HG03095 (cell line): ENCODE measurements at regions not wholly inside any gene's neighbourhood (a gene's known extent, or its start where the extent isn't known, plus 50 kb on each side); places are given as distances from the start of the nearest gene placed in this dataset.
"Not testable (repeated sequence)": the region's sequence is repeated elsewhere in the genome, so short reads cannot be mapped to it uniquely, and the experiment has no call there.

Experiments
- ATAC-seq: cut with Tn5 transposase; IDR thresholded peaks from one replicate; pipeline ENCODE4 v1.9.1; 2021; ENCODE audit warnings: moderate library complexity; ENCODE audit not compliant: unreplicated experiment

- ATAC-seq, result not testable (repeated sequence)
Measured at GRCh38 chr7:86375602-86376001, 268.1 kb upstream of the GRM3 start.

- no peak for ATAC-seq
Measured at GRCh38 chr7:86372262-86372661, 271.4 kb upstream of the GRM3 start.

- no peak for ATAC-seq
Measured at GRCh38 chr7:86366946-86367345, 276.8 kb upstream of the GRM3 start.

- ATAC-seq, result not testable (repeated sequence)
Measured at GRCh38 chr7:86340407-86340806, 303.3 kb upstream of the GRM3 start.

GRCh38 chr7:86339051-86339450, 304.7 kb upstream of the GRM3 start:
- ATAC-seq, result no peak

GRCh38 chr7:86328801-86329433, 314.8 kb upstream of the GRM3 start:
- no peak for ATAC-seq

GRCh38 chr7:86326847-86327246, 316.9 kb upstream of the GRM3 start:
- ATAC-seq, result no peak

- ATAC-seq, result no peak
Measured at GRCh38 chr7:86320889-86321288, 322.8 kb upstream of the GRM3 start.

GRCh38 chr7:86320341-86320740, 323.4 kb upstream of the GRM3 start:
- ATAC-seq, result no peak

- ATAC-seq, result no peak
Measured at GRCh38 chr7:86313842-86314241, 329.9 kb upstream of the GRM3 start.

GRCh38 chr7:86301301-86301700, 342.4 kb upstream of the GRM3 start:
- ATAC-seq, result no peak

- no peak for ATAC-seq
Measured at GRCh38 chr7:86295526-86295925, 348.2 kb upstream of the GRM3 start.

GRCh38 chr7:86282014-86282682, 361.6 kb upstream of the GRM3 start:
- no peak for ATAC-seq

GRCh38 chr7:86280150-86280549, 363.6 kb upstream of the GRM3 start:
- ATAC-seq, result no peak

GRCh38 chr7:86262781-86263180, 380.9 kb upstream of the GRM3 start:
- no peak for ATAC-seq

- no peak for ATAC-seq
Measured at GRCh38 chr7:86257894-86258293, 385.8 kb upstream of the GRM3 start.

GRCh38 chr7:86252406-86252805, 391.3 kb upstream of the GRM3 start:
- ATAC-seq, result no peak

GRCh38 chr7:86248977-86249376, 394.7 kb upstream of the GRM3 start:
- no peak for ATAC-seq

GRCh38 chr7:86243171-86243570, 400.5 kb upstream of the GRM3 start:
- no peak for ATAC-seq

GRCh38 chr7:86226191-86226590, 417.5 kb upstream of the GRM3 start:
- ATAC-seq, result no peak

- no peak for ATAC-seq
Measured at GRCh38 chr7:86222806-86223205, 420.9 kb upstream of the GRM3 start.

- ATAC-seq, result no peak
Measured at GRCh38 chr7:86214734-86215133, 429.0 kb upstream of the GRM3 start.

- no peak for ATAC-seq
Measured at GRCh38 chr7:86212976-86213375, 430.7 kb upstream of the GRM3 start.
